OCI-LY1 (cell line): ENCODE measurements at regions not wholly inside any gene's neighbourhood (a gene's known extent, or its start where the extent isn't known, plus 50 kb on each side); places are given as distances from the start of the nearest gene placed in this dataset.

Source experiments
- CTCF ChIP-seq: fragments of 200-600 bp; sonication (generic), shearing (Covaris generic); IDR thresholded peaks from 2 replicates; pipeline ENCODE4 v1.5.1; 2017; ENCODE audit warnings: mild to moderate bottlenecking, antibody characterized with exemption, low read length, moderate library complexity, mixed read lengths
- EZH2 ChIP-seq: fragments of 200-600 bp; sonication (generic), shearing (Covaris generic); IDR thresholded peaks from 2 replicates; pipeline ENCODE4 v1.8.0; 2017; ENCODE audit warnings: borderline replicate concordance, mixed run types, mild to moderate bottlenecking, antibody characterized with exemption, low read length, moderate library complexity, mixed read lengths

- TF ChIP-seq CTCF (no peak), EZH2 (no peak)
Observed at GRCh38 chr16:63967966-63968365, 1153.9 kb downstream of the CDH11 start.
